Left ventricle myocardium inferior (tissue), 1 donor: ENCODE measurements at regions not wholly inside any gene's neighbourhood (a gene's known extent, or its start where the extent isn't known, plus 50 kb on each side); places are given as distances from the start of the nearest gene placed in this dataset.

Experiments
- DNase-seq: peaks from one replicate; pipeline ENCODE4 v3.0.0-alpha.2; 2020
- H3K27ac ChIP-seq: fragments of 200-600 bp; replicated peaks from 2 replicates; pipeline ENCODE4 v1.8.0; 2021
- H3K27me3 ChIP-seq: fragments of 200-600 bp; 2 replicates; pipeline ENCODE4 v1.8.0; 2021; ENCODE audit warnings: low read depth
- H3K36me3 ChIP-seq: fragments of 200-600 bp; 2 replicates; pipeline ENCODE4 v1.8.0; 2021
- H3K4me1 ChIP-seq: fragments of 200-600 bp; 2 replicates; pipeline ENCODE4 v1.8.0; 2021
- H3K4me3 ChIP-seq: fragments of 200-600 bp; 2 replicates; pipeline ENCODE4 v1.8.0; 2021; ENCODE audit warnings: mild to moderate bottlenecking, moderate library complexity
- H3K9me3 ChIP-seq: fragments of 200-600 bp; replicated peaks from 2 replicates; pipeline ENCODE4 v1.8.0; 2021
- CTCF ChIP-seq: fragments of 200-600 bp; IDR thresholded peaks from 2 replicates; pipeline ENCODE4 v1.8.0; 2021; ENCODE audit warnings: antibody characterized with exemption, mild to moderate bottlenecking, borderline replicate concordance
- intact Hi-C: fragments of 100-400 bp; cut with micrococcal nuclease; formaldehyde crosslinking; loops from one replicate; pipeline ENCODE4 v1.11.0; 2022
- donor health status: DM: no; HTN: yes; CAD: no; lungs with severe emphysema.

DNA sequence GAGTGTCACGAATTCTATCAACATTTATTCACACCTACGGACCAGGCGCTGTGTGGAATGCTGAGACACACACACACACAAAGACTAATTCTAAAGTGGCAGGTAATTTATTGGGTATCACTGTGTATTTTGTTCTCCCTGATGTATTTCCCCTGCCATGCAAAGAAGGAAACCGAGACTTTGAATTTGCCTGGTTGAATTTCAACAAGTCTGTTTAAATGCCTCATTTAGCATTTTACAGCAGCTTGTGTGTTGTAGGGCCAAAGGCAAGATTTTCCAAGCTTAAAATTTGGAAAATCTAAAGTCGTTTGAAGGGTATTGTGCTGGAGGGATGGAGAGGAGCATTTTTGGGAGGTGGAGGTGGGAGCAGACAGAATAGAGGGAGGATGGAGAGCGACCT lies 274.4 kb upstream of the ZFP64 start:
- Histone ChIP-seq H3K27me3 (peaks cover 10% of the 10 kb centered on the region), H3K9me3 (no peaks in the 10 kb centered on the region), H3K4me1 (no peaks in the 10 kb centered on the region), H3K27ac (no peak overlapping the region), H3K4me3 (no peak overlapping the region), H3K36me3 (no peaks in the 10 kb centered on the region)
- no peak for TF ChIP-seq CTCF
- intact Hi-C loops, result no loop called here
- no peak for DNase-seq

DNA sequence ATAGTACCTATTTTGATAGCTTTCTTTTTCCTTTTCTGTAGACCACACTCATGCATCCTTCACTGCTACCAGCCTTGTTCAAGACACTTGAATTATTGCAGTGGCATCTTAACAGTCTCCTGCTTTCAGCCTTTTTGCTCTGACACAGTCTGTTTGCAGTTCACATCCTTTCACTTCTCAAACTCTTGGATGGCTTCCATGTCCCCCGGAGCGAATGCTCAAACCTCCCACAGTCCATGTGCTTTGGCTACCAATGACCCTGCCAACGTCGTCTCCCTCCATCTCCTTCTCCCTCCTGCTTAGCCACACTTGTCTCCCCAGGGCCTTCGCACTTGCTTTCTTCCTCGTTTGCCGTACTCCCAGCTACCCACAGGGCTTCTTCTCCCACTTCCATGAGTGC lies 270.0 kb upstream of the ZFP64 start:
- H3K9me3 ChIP-seq, result peaks cover 11% of the 10 kb centered on the region
- H3K4me1 ChIP-seq, result no peaks in the 10 kb centered on the region
- no peak for DNase-seq
- no peak overlapping the region for H3K27ac ChIP-seq
- peaks cover 10% of the 10 kb centered on the region for H3K27me3 ChIP-seq
- no peak for TF ChIP-seq CTCF
- H3K36me3 ChIP-seq, result no peaks in the 10 kb centered on the region
- intact Hi-C loops, result no loop called here
- no peak overlapping the region for H3K4me3 ChIP-seq

- Histone ChIP-seq H3K9me3 (peaks cover 11% of the 10 kb centered on the region), H3K27ac (no peak overlapping the region), H3K27me3 (peaks cover 5% of the 10 kb centered on the region), H3K36me3 (no peaks in the 10 kb centered on the region), H3K4me1 (no peaks in the 10 kb centered on the region), H3K4me3 (no peak overlapping the region)
- intact Hi-C loops, result no loop called here
- no peak for DNase-seq
- no peak for TF ChIP-seq CTCF
These were observed 267.6 kb upstream of the ZFP64 start for GRCh38 chr20:52459150-52459549.

DNA sequence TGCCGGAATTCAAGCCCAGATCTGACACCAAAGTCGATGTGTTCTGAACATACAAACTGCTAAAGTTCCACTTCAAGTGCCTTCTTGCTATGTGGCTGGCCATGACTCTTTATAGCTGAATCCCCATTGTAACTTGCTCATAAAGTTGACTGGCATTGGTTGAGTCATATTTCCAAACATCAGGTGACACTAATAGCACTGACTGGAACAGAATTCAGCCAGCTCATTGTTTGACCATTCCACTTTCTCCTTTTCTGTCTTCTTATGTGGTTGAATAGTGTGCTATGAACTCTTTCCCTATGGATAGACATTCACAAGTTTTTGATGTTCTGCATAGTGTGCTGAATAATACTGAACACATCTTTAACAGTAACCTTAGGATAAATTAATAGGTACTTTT lies 266.2 kb upstream of the ZFP64 start:
- no peak for TF ChIP-seq CTCF
- Histone ChIP-seq H3K27me3 (peaks cover 5% of the 10 kb centered on the region), H3K36me3 (no peaks in the 10 kb centered on the region), H3K4me3 (no peak overlapping the region), H3K9me3 (peaks cover 11% of the 10 kb centered on the region), H3K27ac (no peak overlapping the region), H3K4me1 (no peaks in the 10 kb centered on the region)
- intact Hi-C loops, result no loop called here
- no peak for DNase-seq

DNA sequence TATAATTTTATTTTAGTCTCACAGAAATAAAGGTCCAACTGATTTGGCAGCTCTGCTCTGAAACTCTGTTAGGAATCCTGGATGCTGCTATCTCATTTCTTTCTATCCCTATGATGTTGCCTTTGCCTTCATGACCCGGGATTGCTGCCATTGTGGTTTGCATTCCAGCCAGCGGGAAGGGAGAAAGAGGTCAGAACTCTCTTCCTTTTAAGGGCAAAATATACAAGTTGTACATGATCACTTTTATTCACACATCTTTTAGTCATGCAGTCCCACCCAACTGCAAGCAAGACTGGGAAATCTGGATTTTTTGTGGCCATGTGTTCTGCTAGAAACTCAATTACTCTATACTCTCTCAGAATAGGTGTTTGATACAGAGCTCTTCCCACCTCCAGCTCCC lies 263.1 kb upstream of the ZFP64 start:
- no peak for DNase-seq
- Histone ChIP-seq H3K27me3 (no peaks in the 10 kb centered on the region), H3K36me3 (no peaks in the 10 kb centered on the region), H3K9me3 (peaks cover 4% of the 10 kb centered on the region), H3K27ac (no peak overlapping the region), H3K4me3 (no peak overlapping the region), H3K4me1 (no peaks in the 10 kb centered on the region)
- intact Hi-C loops, result no loop called here
- no peak for TF ChIP-seq CTCF

GRCh38 chr20:52448513-52449232 lies 257.1 kb upstream of the ZFP64 start:
- Histone ChIP-seq H3K9me3 (no peaks in the 10 kb centered on the region), H3K27me3 (no peaks in the 10 kb centered on the region), H3K27ac (no peak overlapping the region), H3K36me3 (no peaks in the 10 kb centered on the region), H3K4me3 (no peak overlapping the region), H3K4me1 (no peaks in the 10 kb centered on the region)
- no peak for TF ChIP-seq CTCF
- no peak for DNase-seq
- intact Hi-C loops, result no loop called here
